ENCODE measurements at regions not wholly inside any gene's neighbourhood (a gene's known extent, or its start where the extent isn't known, plus 50 kb on each side); places are given as distances from the start of the nearest gene placed in this dataset.

- Histone ChIP-seq H3K9ac (ENCODE audit: low read length) (no peak overlapping the region), H3K27ac (ENCODE audit: low read length) (no peak overlapping the region), H3F3A (ENCODE audit: low read length, unreplicated experiment) (no peaks in the 10 kb centered on the region), H3K4me3 (ENCODE audit: low read length) (no peak overlapping the region), H3K27me3 (ENCODE audit: low read length) (peaks cover 10% of the 10 kb centered on the region; the same call in 1 of the 2 replicates), H4K20me1 (ENCODE audit: low read length) (no peaks in the 10 kb centered on the region), H3K79me2 (ENCODE audit: low read length) (no peaks in the 10 kb centered on the region), H3K4me1 (ENCODE audit: insufficient read depth, low read length) (no peaks in the 10 kb centered on the region), H3K9me2 (replicated peaks; ENCODE audit: low read length) (no peaks in the 10 kb centered on the region), H3K4me2 (ENCODE audit: low read length) (no peak overlapping the region), H2AFZ (ENCODE audit: low read length) (no peak overlapping the region), H3K36me3 (ENCODE audit: low read depth, low read length) (no peaks in the 10 kb centered on the region), H3K9me3 (ENCODE audit: low read length) (peaks cover 4% of the 10 kb centered on the region; the same call in 1 of the 2 replicates)
- ChIA-PET POLR2A (ENCODE audit: unreplicated experiment) (no interaction called here), CTCF (no interaction called here)
- no TSS peak for BruUV-seq (replicated peaks)
- ATAC-seq (no peak), DNase-seq (no peak)
- intact Hi-C loops (cut with micrococcal nuclease) = no loop called here
- no peak for TF ChIP-seq CTCF (conservative IDR thresholded peaks at IDR 0.05; ENCODE audit: low read depth, low read length)
- TF ChIP-seq EZH2phosphoT487 (IDR thresholded peaks at IDR 0.05; ENCODE audit: borderline replicate concordance, low read length) = no peak
- TF ChIP-seq EZH2 (IDR thresholded peaks at IDR 0.05; ENCODE audit: low read length, unreplicated experiment) = no peak
Measured at GRCh38 chr14:48747561-48748089, 838.6 kb downstream of the RPS29 start.

DNA sequence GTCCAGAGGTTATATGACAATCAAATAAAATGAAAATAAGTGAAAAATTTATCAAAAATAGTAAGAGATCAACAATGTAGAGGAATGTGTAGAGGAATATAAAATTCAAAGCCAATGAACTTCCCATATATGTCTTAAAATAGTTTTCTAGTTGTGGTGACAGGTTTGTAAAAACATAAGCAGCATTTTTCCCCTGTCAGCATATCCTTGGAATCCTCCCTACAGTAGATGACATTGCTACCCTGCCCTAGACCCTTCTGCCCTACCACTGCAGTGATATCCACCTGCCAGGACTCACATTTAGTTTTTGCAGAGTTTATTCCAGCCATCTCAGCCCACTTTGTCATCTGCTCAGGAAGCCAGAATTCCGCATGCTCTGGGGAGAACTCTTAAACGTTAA is 842.0 kb downstream of the RPS29 start:
- POLR2A ChIA-PET (ENCODE audit: unreplicated experiment) = no interaction called here

More for the DNA sequence above, 842.0 kb downstream of the RPS29 start:
- Histone ChIP-seq H3K4me1 (ENCODE audit: insufficient read depth, low read length) (no peaks in the 10 kb centered on the region), H3K27ac (ENCODE audit: low read length) (no peak overlapping the region), H3K4me2 (ENCODE audit: low read length) (no peak overlapping the region), H3K36me3 (ENCODE audit: low read depth, low read length) (no peaks in the 10 kb centered on the region), H3K9me3 (ENCODE audit: low read length) (0 out of 2 replicates have a peak, but pooled peaks cover 4% of the 10 kb centered on the region), H2AFZ (ENCODE audit: low read length) (no peak overlapping the region), H3K79me2 (ENCODE audit: low read length) (no peaks in the 10 kb centered on the region), H3K9me2 (replicated peaks; ENCODE audit: low read length) (no peaks in the 10 kb centered on the region), H4K20me1 (ENCODE audit: low read length) (no peaks in the 10 kb centered on the region), H3F3A (ENCODE audit: low read length, unreplicated experiment) (no peaks in the 10 kb centered on the region), H3K9ac (ENCODE audit: low read length) (no peak overlapping the region), H3K27me3 (ENCODE audit: low read length) (peaks cover 10% of the 10 kb centered on the region; the same call in 1 of the 2 replicates), H3K4me3 (ENCODE audit: low read length) (no peak overlapping the region)
- BruUV-seq (replicated peaks) = no TSS peak
- DNase-seq (no peak), ATAC-seq (no peak)
- TF ChIP-seq EZH2phosphoT487 (IDR thresholded peaks at IDR 0.05; ENCODE audit: borderline replicate concordance, low read length) (no peak), CTCF (conservative IDR thresholded peaks at IDR 0.05; ENCODE audit: low read depth, low read length) (no peak), EZH2 (IDR thresholded peaks at IDR 0.05; ENCODE audit: low read length, unreplicated experiment) (no peak)
- CTCF ChIA-PET = no interaction called here
- intact Hi-C loops (cut with micrococcal nuclease) = no loop called here
